ENCODE measurements at regions not wholly inside any gene's neighbourhood (a gene's known extent, or its start where the extent isn't known, plus 50 kb on each side); places are given as distances from the start of the nearest gene placed in this dataset.
"Not testable (repeated sequence)": the region's sequence is repeated elsewhere in the genome, so short reads cannot be mapped to it uniquely, and the experiment has no call there.

DNA sequence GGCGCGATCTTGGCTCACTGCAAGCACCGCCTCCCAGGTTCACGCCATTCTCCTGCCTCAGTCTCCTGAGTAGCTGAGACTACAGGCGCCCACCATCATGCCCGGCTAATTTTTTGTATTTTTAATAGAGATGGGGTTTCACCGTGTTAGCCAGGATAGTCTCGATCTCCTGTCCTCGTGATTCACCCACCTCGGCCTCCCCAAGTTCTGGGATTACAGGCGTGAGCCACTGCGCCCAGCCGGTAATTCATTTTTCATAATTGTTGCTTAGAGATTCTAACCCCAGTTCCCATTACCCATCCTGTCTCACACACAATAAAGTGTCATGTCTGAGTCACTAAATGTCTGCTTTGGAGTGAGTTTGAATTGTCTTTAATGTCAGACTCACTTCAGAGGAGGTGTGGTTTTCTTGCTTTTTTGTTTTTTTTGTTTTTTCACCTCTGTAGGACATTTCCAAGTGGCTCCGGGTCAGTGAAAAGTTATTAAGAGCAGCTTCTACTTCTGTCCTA is 281.2 kb upstream of the FAM240B start:
- H3K36me3 ChIP-seq (ENCODE audit: insufficient read depth, low read length, poor library complexity, severe bottlenecking); BruUV-seq (replicated peaks); H3K9me3 ChIP-seq (ENCODE audit: low read depth, low read length, poor library complexity, severe bottlenecking); H3K4me3 ChIP-seq (ENCODE audit: low read depth, low read length, poor library complexity, severe bottlenecking); H3K4me1 ChIP-seq (ENCODE audit: insufficient read depth, low read length, poor library complexity, severe bottlenecking); H3K27me3 ChIP-seq (replicated peaks; ENCODE audit: insufficient read depth, low read depth, low read length, poor library complexity); H3K27ac ChIP-seq (ENCODE audit: low read depth, low read length, poor library complexity, severe bottlenecking); intact Hi-C loops (cut with micrococcal nuclease; ENCODE audit: unreplicated experiment); CTCF ChIA-PET; DNase-seq (ENCODE audit: low spot score); POLR2A ChIA-PET (ENCODE audit: low non-redundant PET): not testable (repeated sequence)

DNA sequence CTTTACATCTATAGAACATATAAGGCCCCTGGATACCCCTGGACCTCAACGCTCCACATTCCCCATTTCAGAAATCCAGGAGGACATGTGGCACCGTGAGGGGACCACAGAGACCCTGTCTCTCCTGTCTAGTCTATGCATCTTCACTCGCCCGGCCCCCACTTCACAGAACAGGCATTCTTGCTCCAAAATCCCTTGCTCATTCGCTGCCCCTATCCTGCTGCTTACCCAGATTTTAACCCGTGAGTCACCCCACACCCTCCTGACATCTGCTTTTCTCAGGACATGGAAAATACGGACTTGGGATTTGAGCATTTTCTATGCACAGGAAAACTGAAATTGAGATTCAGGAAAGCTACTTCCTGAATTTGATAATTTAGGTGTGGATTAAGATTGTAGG is 279.3 kb upstream of the FAM240B start:
- H3K36me3 ChIP-seq (ENCODE audit: insufficient read depth, low read length, poor library complexity, severe bottlenecking); H3K27me3 ChIP-seq (replicated peaks; ENCODE audit: insufficient read depth, low read depth, low read length, poor library complexity); H3K27ac ChIP-seq (ENCODE audit: low read depth, low read length, poor library complexity, severe bottlenecking); H3K4me3 ChIP-seq (ENCODE audit: low read depth, low read length, poor library complexity, severe bottlenecking); H3K4me1 ChIP-seq (ENCODE audit: insufficient read depth, low read length, poor library complexity, severe bottlenecking); BruUV-seq (replicated peaks); intact Hi-C loops (cut with micrococcal nuclease; ENCODE audit: unreplicated experiment); H3K9me3 ChIP-seq (ENCODE audit: low read depth, low read length, poor library complexity, severe bottlenecking); CTCF ChIA-PET; DNase-seq (ENCODE audit: low spot score); POLR2A ChIA-PET (ENCODE audit: low non-redundant PET): not testable (repeated sequence)

DNA sequence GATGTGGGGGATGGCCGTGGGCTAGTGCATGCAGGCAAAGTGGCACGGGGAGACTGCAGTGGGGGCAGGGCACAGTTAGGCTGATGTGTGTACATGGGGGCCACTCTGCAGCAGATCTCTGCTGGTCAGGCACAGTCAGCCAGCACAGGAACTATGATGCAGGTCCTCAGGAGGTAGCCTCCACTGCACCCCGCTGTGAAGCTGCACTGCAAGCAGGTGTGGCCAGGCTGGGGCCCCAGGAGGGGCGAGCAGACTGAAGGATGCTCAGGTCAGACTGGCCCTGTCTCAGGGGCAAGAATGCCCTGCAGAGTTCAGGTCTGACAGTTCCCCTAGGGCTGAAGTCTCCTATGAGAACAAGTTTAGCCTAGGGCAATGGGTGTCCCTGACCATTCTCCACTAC is 273.8 kb upstream of the FAM240B start:
- H3K27ac ChIP-seq (ENCODE audit: low read depth, low read length, poor library complexity, severe bottlenecking); POLR2A ChIA-PET (ENCODE audit: low non-redundant PET); BruUV-seq (replicated peaks): not testable (repeated sequence)

DNA sequence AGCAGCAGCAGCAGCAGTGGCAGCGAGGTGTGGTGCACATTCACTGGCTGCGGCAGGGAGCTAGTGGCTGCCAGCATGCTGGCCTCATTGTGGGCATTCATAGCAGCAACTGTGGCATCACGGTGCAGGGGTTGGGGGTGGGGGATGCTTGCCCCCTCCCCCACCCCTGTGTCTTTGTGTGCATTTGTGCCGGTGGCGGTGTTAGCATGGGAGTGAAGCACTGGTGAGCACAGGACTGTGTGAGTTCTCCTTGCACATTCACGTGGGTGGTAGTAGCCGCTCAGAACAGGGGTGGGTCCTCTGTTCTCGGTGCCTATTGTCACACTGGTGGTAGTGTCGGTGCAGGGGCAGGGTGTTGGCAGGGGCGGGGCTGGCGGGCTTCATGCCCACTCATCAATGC is 273.2 kb upstream of the FAM240B start:
- intact Hi-C loops (cut with micrococcal nuclease; ENCODE audit: unreplicated experiment); H3K9me3 ChIP-seq (ENCODE audit: low read depth, low read length, poor library complexity, severe bottlenecking); CTCF ChIA-PET; BruUV-seq (replicated peaks); H3K27me3 ChIP-seq (replicated peaks; ENCODE audit: insufficient read depth, low read depth, low read length, poor library complexity); DNase-seq (ENCODE audit: low spot score); H3K36me3 ChIP-seq (ENCODE audit: insufficient read depth, low read length, poor library complexity, severe bottlenecking); POLR2A ChIA-PET (ENCODE audit: low non-redundant PET); H3K27ac ChIP-seq (ENCODE audit: low read depth, low read length, poor library complexity, severe bottlenecking); H3K4me1 ChIP-seq (ENCODE audit: insufficient read depth, low read length, poor library complexity, severe bottlenecking); H3K4me3 ChIP-seq (ENCODE audit: low read depth, low read length, poor library complexity, severe bottlenecking): not testable (repeated sequence)

More for the DNA sequence above, 273.8 kb upstream of the FAM240B start:
- DNase-seq (ENCODE audit: low spot score); H3K27me3 ChIP-seq (replicated peaks; ENCODE audit: insufficient read depth, low read depth, low read length, poor library complexity); CTCF ChIA-PET; H3K4me3 ChIP-seq (ENCODE audit: low read depth, low read length, poor library complexity, severe bottlenecking); H3K36me3 ChIP-seq (ENCODE audit: insufficient read depth, low read length, poor library complexity, severe bottlenecking); intact Hi-C loops (cut with micrococcal nuclease; ENCODE audit: unreplicated experiment); H3K4me1 ChIP-seq (ENCODE audit: insufficient read depth, low read length, poor library complexity, severe bottlenecking); H3K9me3 ChIP-seq (ENCODE audit: low read depth, low read length, poor library complexity, severe bottlenecking): not testable (repeated sequence)

DNA sequence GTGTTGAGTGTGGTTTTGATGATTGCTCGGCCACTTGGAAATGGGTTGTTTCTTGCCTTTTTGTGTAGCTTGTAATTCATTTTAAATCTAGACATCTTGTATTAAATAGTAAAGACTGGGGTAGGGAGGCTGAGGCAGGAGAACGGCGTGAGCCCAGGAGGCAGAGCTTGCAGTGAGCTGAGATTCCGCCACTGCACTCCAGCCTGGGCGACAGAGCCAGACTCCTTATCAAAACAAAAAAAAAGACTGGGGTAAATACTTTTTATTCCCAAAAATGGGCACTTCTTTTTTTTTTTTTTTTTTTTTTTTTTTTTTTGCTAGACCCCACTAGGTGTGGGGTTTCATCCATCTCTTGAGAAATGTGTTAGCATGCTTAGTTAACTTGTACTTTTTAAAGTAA is 258.8 kb upstream of the FAM240B start:
- CTCF ChIA-PET; H3K4me3 ChIP-seq (ENCODE audit: low read depth, low read length, poor library complexity, severe bottlenecking); intact Hi-C loops (cut with micrococcal nuclease; ENCODE audit: unreplicated experiment); H3K27me3 ChIP-seq (replicated peaks; ENCODE audit: insufficient read depth, low read depth, low read length, poor library complexity); H3K27ac ChIP-seq (ENCODE audit: low read depth, low read length, poor library complexity, severe bottlenecking); DNase-seq (ENCODE audit: low spot score); BruUV-seq (replicated peaks); POLR2A ChIA-PET (ENCODE audit: low non-redundant PET); H3K36me3 ChIP-seq (ENCODE audit: insufficient read depth, low read length, poor library complexity, severe bottlenecking); H3K4me1 ChIP-seq (ENCODE audit: insufficient read depth, low read length, poor library complexity, severe bottlenecking); H3K9me3 ChIP-seq (ENCODE audit: low read depth, low read length, poor library complexity, severe bottlenecking): not testable (repeated sequence)

DNA sequence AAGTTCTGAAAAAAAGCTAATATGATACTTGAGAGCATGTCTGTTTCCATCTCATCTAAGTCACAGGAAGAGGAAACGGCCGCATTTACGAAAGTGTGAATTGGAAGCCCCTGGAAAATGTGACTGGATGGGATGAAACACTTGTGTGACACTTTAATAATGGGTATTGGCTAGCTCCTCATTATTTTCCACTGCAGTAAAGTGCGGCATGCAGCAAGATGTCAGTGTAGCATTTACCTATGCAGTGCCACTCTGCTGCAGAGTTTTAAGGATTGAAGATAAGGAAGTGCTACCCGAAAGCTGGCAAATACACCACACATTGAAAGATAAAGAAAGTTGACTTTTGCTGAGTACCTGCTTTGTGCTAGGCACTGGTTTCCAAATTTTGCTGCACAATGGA is 249.5 kb upstream of the FAM240B start:
- H3K27ac ChIP-seq (ENCODE audit: low read depth, low read length, poor library complexity, severe bottlenecking); H3K4me3 ChIP-seq (ENCODE audit: low read depth, low read length, poor library complexity, severe bottlenecking); BruUV-seq (replicated peaks); H3K9me3 ChIP-seq (ENCODE audit: low read depth, low read length, poor library complexity, severe bottlenecking); H3K27me3 ChIP-seq (replicated peaks; ENCODE audit: insufficient read depth, low read depth, low read length, poor library complexity); intact Hi-C loops (cut with micrococcal nuclease; ENCODE audit: unreplicated experiment); DNase-seq (ENCODE audit: low spot score); H3K36me3 ChIP-seq (ENCODE audit: insufficient read depth, low read length, poor library complexity, severe bottlenecking); CTCF ChIA-PET; POLR2A ChIA-PET (ENCODE audit: low non-redundant PET); H3K4me1 ChIP-seq (ENCODE audit: insufficient read depth, low read length, poor library complexity, severe bottlenecking): not testable (repeated sequence)

DNA sequence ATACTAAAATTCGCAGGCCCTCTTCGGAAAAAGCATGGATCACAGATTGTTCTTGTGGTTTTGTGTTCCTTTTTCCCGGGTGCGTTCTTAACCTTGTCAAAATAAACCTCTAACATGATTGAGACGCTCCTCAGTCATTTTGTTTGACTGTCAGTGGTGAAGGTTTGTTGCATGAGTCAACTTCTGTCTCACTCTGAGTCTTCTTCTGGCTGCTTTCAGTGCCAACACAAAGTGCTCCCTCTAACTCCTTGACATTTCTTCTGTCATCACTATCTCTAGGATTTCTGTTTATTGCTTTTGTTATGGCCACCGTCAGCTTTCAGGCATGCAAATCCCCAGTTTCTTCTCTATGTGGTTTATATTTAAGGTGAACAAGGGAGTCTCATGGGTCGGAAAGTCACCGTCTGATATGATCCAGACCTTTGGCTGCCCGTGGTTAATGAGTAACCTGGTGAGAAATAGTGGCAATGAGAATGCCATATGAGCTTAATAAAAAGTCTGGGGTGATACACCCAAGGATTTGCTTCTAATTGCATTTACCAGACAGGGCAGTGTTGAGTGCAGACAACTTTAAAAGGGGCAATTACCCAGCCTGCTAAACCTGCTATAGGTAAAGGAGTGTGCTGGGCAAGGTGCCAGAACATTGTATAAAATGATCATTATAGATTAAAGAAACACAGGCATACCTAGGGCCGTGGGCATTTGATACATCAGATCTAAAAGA is 248.9 kb upstream of the FAM240B start:
- H3K36me3 ChIP-seq (ENCODE audit: insufficient read depth, low read length, poor library complexity, severe bottlenecking); H3K4me3 ChIP-seq (ENCODE audit: low read depth, low read length, poor library complexity, severe bottlenecking); CTCF ChIA-PET; H3K4me1 ChIP-seq (ENCODE audit: insufficient read depth, low read length, poor library complexity, severe bottlenecking); H3K27me3 ChIP-seq (replicated peaks; ENCODE audit: insufficient read depth, low read depth, low read length, poor library complexity); intact Hi-C loops (cut with micrococcal nuclease; ENCODE audit: unreplicated experiment); DNase-seq (ENCODE audit: low spot score); H3K9me3 ChIP-seq (ENCODE audit: low read depth, low read length, poor library complexity, severe bottlenecking); POLR2A ChIA-PET (ENCODE audit: low non-redundant PET); H3K27ac ChIP-seq (ENCODE audit: low read depth, low read length, poor library complexity, severe bottlenecking); BruUV-seq (replicated peaks): not testable (repeated sequence)

DNA sequence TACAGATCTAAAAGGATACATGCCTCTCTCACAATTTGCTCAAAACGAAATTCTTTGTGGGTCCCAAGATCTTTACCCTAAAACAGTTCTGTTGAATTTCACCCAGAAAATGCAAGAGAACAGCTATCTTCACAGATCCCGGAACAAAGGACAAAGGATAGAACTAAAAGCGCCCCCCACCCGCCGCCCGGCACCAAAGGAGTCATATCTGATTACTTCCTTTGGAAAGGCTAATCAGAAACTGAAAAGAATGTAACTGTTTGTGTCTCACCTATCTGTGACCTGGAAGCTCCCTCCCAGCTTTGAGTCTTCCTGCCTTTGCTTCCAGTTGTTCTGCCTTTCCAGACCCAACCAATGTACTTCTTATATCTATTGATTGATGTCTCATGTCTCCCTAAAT is 247.9 kb upstream of the FAM240B start:
- H3K4me3 ChIP-seq (ENCODE audit: low read depth, low read length, poor library complexity, severe bottlenecking); H3K9me3 ChIP-seq (ENCODE audit: low read depth, low read length, poor library complexity, severe bottlenecking); H3K27me3 ChIP-seq (replicated peaks; ENCODE audit: insufficient read depth, low read depth, low read length, poor library complexity); H3K36me3 ChIP-seq (ENCODE audit: insufficient read depth, low read length, poor library complexity, severe bottlenecking); CTCF ChIA-PET; intact Hi-C loops (cut with micrococcal nuclease; ENCODE audit: unreplicated experiment); DNase-seq (ENCODE audit: low spot score); H3K27ac ChIP-seq (ENCODE audit: low read depth, low read length, poor library complexity, severe bottlenecking); POLR2A ChIA-PET (ENCODE audit: low non-redundant PET); BruUV-seq (replicated peaks); H3K4me1 ChIP-seq (ENCODE audit: insufficient read depth, low read length, poor library complexity, severe bottlenecking): not testable (repeated sequence)

Data from A673 (cell line).